PC-9 (cell line): ENCODE measurements at regions not wholly inside any gene's neighbourhood (a gene's known extent, or its start where the extent isn't known, plus 50 kb on each side); places are given as distances from the start of the nearest gene placed in this dataset.

Experiments
- BruUV-seq: library from RNA; stranded (reverse); fragments of 400-500 nt; replicated peaks from 2 replicates; lab custom pipeline; 2021; lab: Mats Ljungman, UMichigan
- CTCF ChIA-PET: fragments of 300-600 bp; sonication (Branson Sonifier 250); formaldehyde crosslinking; loops from one replicate; lab custom pipeline; 2022; ENCODE audit warnings: antibody characterized with exemption; lab: Charles Lee
- POLR2A ChIA-PET: fragments of 300-600 bp; sonication (Branson Sonifier 250); formaldehyde crosslinking; loops from one replicate; lab custom pipeline; 2022; ENCODE audit warnings: antibody characterized with exemption; ENCODE audit not compliant: unreplicated experiment; lab: Charles Lee
- DNase-seq, 2 experiments: peaks; one replicate each; pipeline versions ENCODE4 v3.0.0 to v3.0.0-alpha.2; 2015 to 2022; ENCODE audit warnings: mixed read lengths in 1 of 2
- H2AFZ ChIP-seq: fragments of 200-600 bp; sonication (generic); 2 replicates; pipeline ENCODE4 v1.8.1; 2017; ENCODE audit warnings: antibody characterized with exemption
- H3F3A ChIP-seq: fragments of 200-600 bp; sonication (generic); 2 replicates; pipeline ENCODE4 v1.8.1; 2017; ENCODE audit warnings: antibody characterized with exemption, mild to moderate bottlenecking, low read depth; ENCODE audit not compliant: insufficient read depth
- H3K27ac ChIP-seq: fragments of 200-600 bp; sonication (generic); 2 replicates; pipeline ENCODE4 v1.6.1; 2016; ENCODE audit warnings: mixed run types
- H3K27me3 ChIP-seq: fragments of 200-600 bp; sonication (generic); 2 replicates; pipeline ENCODE4 v1.6.1; 2016; ENCODE audit warnings: low read depth, mixed run types; ENCODE audit not compliant: insufficient read depth
- H3K36me3 ChIP-seq: fragments of 200-600 bp; sonication (generic); 2 replicates; pipeline ENCODE4 v1.6.1; 2016; ENCODE audit warnings: low read depth, mixed run types
- H3K4me1 ChIP-seq: fragments of 200-600 bp; sonication (generic); replicated peaks from 2 replicates; pipeline ENCODE4 v1.6.1; 2016; ENCODE audit warnings: mixed run types; ENCODE audit not compliant: insufficient read depth
- H3K4me2 ChIP-seq: fragments of 200-600 bp; sonication (generic); 2 replicates; pipeline ENCODE4 v1.6.1; 2017; ENCODE audit warnings: mixed run types
- H3K4me3 ChIP-seq: fragments of 200-600 bp; sonication (generic); 2 replicates; pipeline ENCODE4 v1.6.1; 2016; ENCODE audit warnings: mixed run types
- H3K79me2 ChIP-seq: fragments of 200-600 bp; sonication (generic); 2 replicates; pipeline ENCODE4 v1.6.1; 2017; ENCODE audit warnings: low read depth, mixed run types
- H3K9me2 ChIP-seq: fragments of 200-600 bp; sonication (generic); 2 replicates; pipeline ENCODE4 v1.8.1; 2017; ENCODE audit warnings: mild to moderate bottlenecking; ENCODE audit not compliant: insufficient read depth
- H3K9me3 ChIP-seq: fragments of 200-600 bp; sonication (generic); 2 replicates; pipeline ENCODE4 v1.8.1; 2016; ENCODE audit warnings: low read depth; ENCODE audit not compliant: insufficient read depth
- H4K20me1 ChIP-seq: fragments of 200-600 bp; sonication (generic); 2 replicates; pipeline ENCODE4 v1.8.1; 2017; ENCODE audit not compliant: insufficient read depth
- CTCF ChIP-seq: fragments of 200-600 bp; sonication (generic); conservative IDR thresholded peaks from 2 replicates; pipeline ENCODE4 v1.6.1; 2017; ENCODE audit warnings: mixed run types, antibody characterized with exemption, mild to moderate bottlenecking, moderate library complexity
- EZH2 ChIP-seq: fragments of 200-600 bp; sonication (generic); IDR thresholded peaks from 2 replicates; pipeline ENCODE4 v1.8.0; 2017; ENCODE audit warnings: antibody characterized with exemption, low read depth
- intact Hi-C: fragments of 100-400 bp; cut with micrococcal nuclease; formaldehyde crosslinking; loops from one replicate; pipeline ENCODE4 v1.10.0; 2022; ENCODE audit not compliant: unreplicated experiment

DNA sequence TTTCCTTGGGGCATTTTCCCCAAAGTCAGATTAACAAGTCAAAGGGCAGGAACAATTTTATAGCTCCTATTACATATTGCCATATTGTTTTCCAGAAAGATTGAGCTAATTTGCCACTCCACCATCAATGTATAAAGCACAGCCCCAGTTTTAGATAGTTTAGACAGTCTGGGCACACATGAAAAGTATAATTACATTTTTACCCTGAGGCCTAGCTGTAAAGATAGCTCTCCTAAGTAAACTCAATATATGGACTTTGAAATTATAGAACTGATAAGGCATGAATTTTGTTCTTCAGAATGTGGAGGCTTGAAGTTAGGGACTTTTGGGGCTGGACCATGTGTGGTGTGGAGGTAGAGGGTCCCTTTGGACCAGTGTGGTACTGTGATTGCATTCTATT is 166.0 kb downstream of the FHIP1A start:
- no peaks in the 10 kb centered on the region for H3K9me3 ChIP-seq
- no peaks in the 10 kb centered on the region for H3K27me3 ChIP-seq
- no peaks in the 10 kb centered on the region for H3K4me1 ChIP-seq
- H4K20me1 ChIP-seq: no peaks in the 10 kb centered on the region
- DNase-seq: no peak
- no TSS peak for BruUV-seq
- intact Hi-C loops: no loop called here
- H3K4me2 ChIP-seq: no peak overlapping the region
- no peak overlapping the region for H3K4me3 ChIP-seq
- H3F3A ChIP-seq: no peaks in the 10 kb centered on the region
- no peak overlapping the region for H3K27ac ChIP-seq
- H3K36me3 ChIP-seq: no peaks in the 10 kb centered on the region; the same call in 1 of the 2 replicates
- CTCF ChIA-PET: no interaction called here
- TF ChIP-seq EZH2 (no peak), CTCF (no peak)
- POLR2A ChIA-PET: no interaction called here
- H3K9me2 ChIP-seq: no peaks in the 10 kb centered on the region
- no peaks in the 10 kb centered on the region for H3K79me2 ChIP-seq
- H2AFZ ChIP-seq: no peak overlapping the region

GRCh38 chr4:151575646-151576045 is 166.7 kb downstream of the FHIP1A start:
- H3K27ac ChIP-seq: no peak overlapping the region
- CTCF ChIA-PET: no interaction called here
- no peak overlapping the region for H3K4me3 ChIP-seq
- H3K4me1 ChIP-seq: no peaks in the 10 kb centered on the region
- TF ChIP-seq EZH2: no peak
- no peaks in the 10 kb centered on the region for H3K79me2 ChIP-seq
- POLR2A ChIA-PET: no interaction called here
- no peak for DNase-seq
- no peaks in the 10 kb centered on the region for H3K9me3 ChIP-seq
- H3F3A ChIP-seq: no peaks in the 10 kb centered on the region
- H2AFZ ChIP-seq: no peak overlapping the region
- no peaks in the 10 kb centered on the region for H4K20me1 ChIP-seq
- H3K27me3 ChIP-seq: no peaks in the 10 kb centered on the region
- intact Hi-C loops: no loop called here
- H3K9me2 ChIP-seq: no peaks in the 10 kb centered on the region
- BruUV-seq: no TSS peak
- no peaks in the 10 kb centered on the region; the same call in 1 of the 2 replicates for H3K36me3 ChIP-seq
- no peak overlapping the region for H3K4me2 ChIP-seq

GRCh38 chr4:151576627-151577026 is 167.7 kb downstream of the FHIP1A start:
- no peaks in the 10 kb centered on the region for H3K79me2 ChIP-seq
- H3K9me2 ChIP-seq: no peaks in the 10 kb centered on the region
- no peak overlapping the region for H3K4me2 ChIP-seq
- H2AFZ ChIP-seq: no peak overlapping the region
- H3K4me1 ChIP-seq: no peaks in the 10 kb centered on the region
- no TSS peak for BruUV-seq
- H4K20me1 ChIP-seq: no peaks in the 10 kb centered on the region
- POLR2A ChIA-PET: no interaction called here
- no peaks in the 10 kb centered on the region for H3F3A ChIP-seq
- CTCF ChIA-PET: no interaction called here
- H3K27ac ChIP-seq: no peak overlapping the region
- H3K27me3 ChIP-seq: no peaks in the 10 kb centered on the region
- H3K4me3 ChIP-seq: no peak overlapping the region
- no peaks in the 10 kb centered on the region; the same call in 1 of the 2 replicates for H3K36me3 ChIP-seq
- intact Hi-C loops: no loop called here
- H3K9me3 ChIP-seq: no peaks in the 10 kb centered on the region
- TF ChIP-seq CTCF: no peak
- TF ChIP-seq EZH2: no peak
- DNase-seq: no peak

GRCh38 chr4:151581570-151581969 is 172.6 kb downstream of the FHIP1A start:
- no peaks in the 10 kb centered on the region; the same call in 1 of the 2 replicates for H3K36me3 ChIP-seq
- H3F3A ChIP-seq: no peaks in the 10 kb centered on the region
- H4K20me1 ChIP-seq: no peaks in the 10 kb centered on the region
- DNase-seq: no peak
- no peaks in the 10 kb centered on the region for H3K79me2 ChIP-seq
- H3K9me3 ChIP-seq: no peaks in the 10 kb centered on the region
- no peaks in the 10 kb centered on the region for H3K9me2 ChIP-seq
- TF ChIP-seq CTCF (no peak), EZH2 (no peak)
- H3K4me1 ChIP-seq: no peaks in the 10 kb centered on the region
- POLR2A ChIA-PET: no interaction called here
- no TSS peak for BruUV-seq
- intact Hi-C loops: no loop called here
- CTCF ChIA-PET: no interaction called here
- H3K4me2 ChIP-seq: no peak overlapping the region
- H3K27me3 ChIP-seq: no peaks in the 10 kb centered on the region
- H3K27ac ChIP-seq: no peak overlapping the region
- H2AFZ ChIP-seq: no peak overlapping the region
- H3K4me3 ChIP-seq: no peak overlapping the region
